Caki2 (cell line): ENCODE measurements at regions not wholly inside any gene's neighbourhood (a gene's known extent, or its start where the extent isn't known, plus 50 kb on each side); places are given as distances from the start of the nearest gene placed in this dataset.

Experiments used
- DNase-seq: peaks from one replicate; pipeline ENCODE4 v3.0.0-alpha.2; 2015; ENCODE audit warnings: low read depth
- in situ Hi-C: cut with HindIII; loops from 2 replicates; pipeline ENCODE4 v1.10.0; 2016; ENCODE audit warnings: low sequenced_read_pairs, low pct_unique_long_range_greater_than_20kb, mixed read lengths

GRCh38 chr13:97057176-97057575, 62.9 kb upstream of the OXGR1 start:
- in situ Hi-C loops: no loop called here

DNA sequence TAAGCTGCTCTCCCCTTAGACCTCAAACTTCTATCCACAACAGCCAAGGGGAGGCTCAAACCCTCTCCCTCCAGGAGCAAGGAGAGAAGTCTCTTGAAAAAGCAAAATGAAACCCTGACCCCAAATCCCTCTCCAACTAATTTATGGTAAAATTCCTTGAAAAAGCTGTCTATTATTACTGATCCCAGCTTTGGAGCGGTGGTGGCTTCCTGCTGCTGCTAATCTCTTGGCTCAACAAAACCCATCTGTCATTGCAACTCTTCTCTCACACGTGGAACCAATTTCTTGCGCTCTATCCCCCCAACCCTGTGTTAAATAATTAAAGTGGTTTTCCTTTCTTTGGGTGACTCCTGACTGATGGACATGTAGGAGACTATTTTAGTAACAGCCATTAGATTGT, 64.1 kb upstream of the OXGR1 start:
- DNase-seq: no peak
- in situ Hi-C loops: no loop called here

More at GRCh38 chr13:97057176-97057575, 62.9 kb upstream of the OXGR1 start:
- DNase-seq: no peak

GRCh38 chr13:97058926-97059325, 64.7 kb upstream of the OXGR1 start:
- in situ Hi-C loops: no loop called here

GRCh38 chr13:97067017-97067895, 73.0 kb upstream of the OXGR1 start:
- in situ Hi-C loops: no loop called here
- no peak for DNase-seq

More at GRCh38 chr13:97058926-97059325, 64.7 kb upstream of the OXGR1 start:
- DNase-seq: no peak

DNA sequence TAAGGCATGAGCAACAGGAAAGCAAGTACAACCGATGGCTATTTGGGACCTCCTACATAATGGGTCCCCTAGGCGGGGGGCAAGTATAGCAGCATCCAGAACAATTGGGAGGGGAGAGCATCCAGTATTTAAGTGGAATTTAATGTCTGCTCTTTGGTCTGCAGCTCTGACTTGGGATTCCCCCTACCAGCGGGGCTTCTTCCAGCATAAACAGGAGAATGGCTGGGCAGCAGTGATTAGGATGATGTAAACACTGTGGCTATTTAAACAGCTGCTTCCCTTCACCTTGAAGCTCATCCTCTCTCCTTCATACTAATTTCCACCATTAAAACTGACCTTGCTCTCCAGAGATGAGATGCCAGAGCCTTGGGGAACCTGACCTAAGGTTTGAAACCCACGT, 73.9 kb upstream of the OXGR1 start:
- DNase-seq: no peak
- in situ Hi-C loops: no loop called here

DNA sequence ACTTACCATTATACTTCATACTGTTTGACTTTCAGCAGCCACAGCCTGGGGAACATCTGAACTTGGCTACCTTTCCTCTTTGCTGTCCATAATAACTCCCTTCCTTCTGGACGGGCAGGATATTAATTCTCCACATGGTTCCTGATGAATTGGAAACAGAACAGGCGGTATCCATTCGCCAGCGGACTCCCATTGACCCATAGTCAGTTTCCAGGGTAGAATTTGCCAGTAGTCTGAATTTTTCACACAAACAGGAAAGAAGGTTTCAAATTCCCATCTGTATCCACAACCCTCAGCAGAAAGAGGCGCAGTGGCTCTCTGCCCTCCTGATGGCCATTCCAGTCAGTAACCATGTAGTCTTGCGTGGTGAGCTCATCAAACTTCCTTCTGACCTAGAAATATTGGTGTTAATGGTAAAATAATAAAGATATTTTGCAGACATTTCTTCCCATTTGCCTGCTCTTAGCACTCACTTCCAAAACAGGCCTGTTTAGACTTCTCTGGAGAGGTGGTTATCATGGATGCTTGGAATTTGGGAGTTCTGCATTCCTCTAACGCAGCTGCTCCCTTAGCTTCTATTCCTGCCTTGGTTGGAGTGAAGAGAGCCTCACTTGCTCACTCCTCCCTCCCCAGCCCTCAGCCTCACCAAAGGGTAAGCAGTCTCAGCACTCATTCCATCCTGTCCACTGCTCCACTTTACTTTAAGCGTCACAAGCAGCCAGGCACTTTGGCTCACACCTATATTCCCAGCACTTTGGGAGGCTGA, 75.0 kb upstream of the OXGR1 start:
- no peak for DNase-seq
- in situ Hi-C loops: no loop called here

GRCh38 chr13:97072297-97072696, 78.0 kb upstream of the OXGR1 start:
- in situ Hi-C loops: no loop called here
- no peak for DNase-seq

DNA sequence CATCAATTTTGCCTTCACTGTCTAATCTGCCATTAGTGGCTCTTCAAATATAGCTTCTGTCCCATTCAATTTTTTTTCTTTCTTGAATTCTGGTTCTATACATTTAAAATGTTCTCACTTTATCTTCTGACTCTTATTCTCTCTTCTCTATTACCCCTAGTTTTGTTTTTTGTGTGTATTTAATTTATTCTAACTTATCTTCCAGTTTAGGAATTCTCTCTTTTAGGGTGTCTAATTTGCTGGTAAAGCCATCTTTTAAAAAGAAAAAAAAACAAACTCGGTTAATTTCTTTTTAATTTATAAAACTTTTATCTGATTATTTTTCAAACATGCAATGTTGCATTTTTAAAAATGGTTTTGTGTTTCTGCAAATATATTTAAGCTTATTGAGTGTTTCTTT, 80.3 kb upstream of the OXGR1 start:
- no peak for DNase-seq
- in situ Hi-C loops: no loop called here

DNA sequence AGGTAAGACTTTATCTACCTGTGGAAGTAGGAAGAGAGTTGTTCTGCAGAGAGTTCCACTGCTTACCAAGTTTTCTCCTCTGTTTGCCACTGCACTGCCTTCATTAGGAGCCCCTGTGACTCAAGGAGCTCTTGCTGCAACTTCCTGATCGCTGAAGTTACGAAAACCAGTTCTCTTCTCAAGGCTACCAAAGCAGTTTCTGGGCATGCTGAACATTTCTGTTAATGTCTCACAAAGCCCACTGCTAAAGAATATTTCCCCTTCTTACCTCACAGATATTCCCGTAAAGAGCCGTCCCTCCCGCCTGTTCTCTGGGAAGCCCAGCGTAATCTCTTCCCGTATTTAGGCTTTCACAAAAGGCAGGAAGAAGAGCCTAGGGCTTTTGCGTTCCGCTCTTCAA, 82.6 kb upstream of the OXGR1 start:
- DNase-seq: no peak
- in situ Hi-C loops: no loop called here

GRCh38 chr13:97077341-97077740, 83.1 kb upstream of the OXGR1 start:
- no peak for DNase-seq
- in situ Hi-C loops: no loop called here

DNA sequence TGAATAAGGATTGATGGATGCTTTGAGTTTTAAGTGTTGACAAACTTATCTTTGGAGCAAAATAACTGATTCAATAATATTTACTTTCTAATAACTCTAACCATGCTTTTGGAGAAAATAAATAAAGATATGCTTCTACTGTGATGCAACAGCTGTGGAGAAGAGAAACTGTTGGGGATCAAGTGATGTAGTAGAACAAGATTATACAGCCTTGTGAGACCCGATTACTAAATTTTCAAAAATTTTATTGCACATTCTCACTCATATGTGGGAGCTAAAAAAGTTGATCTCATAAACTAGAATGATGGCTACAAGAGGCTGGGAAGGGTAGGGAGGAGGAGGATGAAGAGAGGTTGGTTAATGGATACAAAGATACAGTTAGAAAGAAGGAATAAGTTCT, 85.5 kb upstream of the OXGR1 start:
- DNase-seq: no peak
- in situ Hi-C loops: no loop called here

DNA sequence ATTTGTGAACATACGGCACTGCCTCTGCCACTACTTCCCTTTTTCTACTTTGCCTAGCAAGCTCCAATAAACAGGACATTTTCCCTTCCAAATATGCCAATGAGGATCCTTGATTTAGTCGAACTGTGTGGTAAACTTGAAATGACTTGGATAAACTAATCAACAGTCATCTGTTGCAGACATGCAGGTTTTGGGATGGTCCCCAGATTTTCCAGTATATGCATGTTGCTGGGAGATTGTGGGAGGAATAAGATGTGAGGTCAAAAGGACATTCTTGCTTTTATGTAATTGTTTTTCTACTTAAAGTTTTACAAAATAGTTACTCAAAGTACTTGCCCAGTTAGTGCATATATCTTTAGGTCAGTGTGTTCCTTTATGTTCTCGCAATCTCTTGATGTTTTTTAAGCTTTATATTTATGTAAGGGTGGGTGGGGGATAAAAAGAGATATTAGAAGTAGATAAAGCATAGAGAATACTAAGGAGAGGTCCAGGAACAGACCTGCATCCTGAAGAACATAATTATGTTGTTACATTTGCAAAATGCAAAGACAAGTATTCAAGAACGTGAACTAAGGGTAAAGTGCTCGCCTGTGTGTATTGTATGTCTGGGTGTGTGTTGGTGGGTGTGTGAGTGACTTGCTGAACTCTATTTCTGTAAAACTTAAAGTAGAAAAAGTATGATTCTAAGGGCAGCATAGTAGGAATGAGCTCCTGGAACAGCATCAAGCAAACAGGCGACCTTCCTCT, 88.4 kb upstream of the OXGR1 start:
- no peak for DNase-seq
- in situ Hi-C loops: no loop called here

DNA sequence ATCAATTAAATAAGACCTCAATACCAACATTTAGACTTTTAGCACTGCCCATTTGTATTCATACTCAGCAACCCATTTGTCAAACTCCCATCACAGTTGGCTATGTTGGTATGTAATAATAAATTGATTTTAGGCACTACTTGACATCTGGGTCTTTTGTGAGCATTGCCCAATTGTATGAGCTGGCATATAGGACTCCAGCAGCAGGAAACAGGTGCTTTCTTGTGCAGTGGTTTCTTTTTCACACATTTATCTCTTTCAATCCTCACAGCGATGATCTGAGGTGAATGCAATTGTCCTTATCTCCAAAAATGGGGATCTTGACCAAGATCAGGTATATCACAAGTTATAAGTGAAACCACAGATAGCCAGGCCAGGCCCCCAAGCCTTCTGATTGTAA, 96.9 kb upstream of the OXGR1 start:
- no peak for DNase-seq
- in situ Hi-C loops: no loop called here

DNA sequence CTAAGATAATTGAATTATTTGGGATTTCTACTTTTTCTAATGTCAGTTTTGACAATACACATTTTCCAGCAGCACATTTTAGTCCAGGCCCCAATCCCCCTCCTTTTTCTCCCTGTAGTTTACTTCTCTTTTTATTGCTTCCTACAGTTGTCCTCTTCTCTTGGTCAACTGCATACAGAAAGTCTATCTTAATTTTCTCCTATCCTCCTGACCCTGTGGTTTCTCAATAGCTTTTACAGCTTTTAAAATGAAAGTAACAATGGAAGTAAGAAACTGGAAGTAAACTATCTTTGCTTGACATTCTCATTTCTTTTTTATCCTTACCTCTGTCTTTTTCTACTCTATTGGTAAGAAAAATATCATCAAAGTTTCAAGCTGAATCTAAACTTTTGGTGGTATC, 106.5 kb upstream of the OXGR1 start:
- no peak for DNase-seq
- in situ Hi-C loops: no loop called here

- in situ Hi-C loops: no loop called here
- DNase-seq: no peak
Observed at GRCh38 chr13:97101912-97102708, 107.8 kb upstream of the OXGR1 start.

DNA sequence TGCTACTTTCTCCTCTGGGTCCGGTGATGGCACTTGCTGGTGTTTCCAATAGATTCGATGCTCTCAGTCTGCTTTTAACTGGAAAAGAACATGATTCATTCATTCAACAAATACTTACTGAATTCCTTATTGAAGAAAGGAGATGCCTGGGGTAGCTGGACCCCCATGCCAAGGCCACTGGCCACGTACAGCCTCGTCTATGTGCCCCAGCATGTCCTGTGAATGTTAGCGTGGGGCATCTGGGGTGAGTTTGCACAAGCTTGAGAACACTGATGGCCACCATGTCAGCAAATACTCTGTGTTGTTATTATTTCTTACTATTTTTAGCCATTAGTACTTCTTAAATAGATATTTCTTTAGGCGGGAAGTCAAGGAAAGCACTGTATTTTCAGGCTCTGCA, 112.0 kb upstream of the OXGR1 start:
- in situ Hi-C loops: no loop called here
- no peak for DNase-seq

DNA sequence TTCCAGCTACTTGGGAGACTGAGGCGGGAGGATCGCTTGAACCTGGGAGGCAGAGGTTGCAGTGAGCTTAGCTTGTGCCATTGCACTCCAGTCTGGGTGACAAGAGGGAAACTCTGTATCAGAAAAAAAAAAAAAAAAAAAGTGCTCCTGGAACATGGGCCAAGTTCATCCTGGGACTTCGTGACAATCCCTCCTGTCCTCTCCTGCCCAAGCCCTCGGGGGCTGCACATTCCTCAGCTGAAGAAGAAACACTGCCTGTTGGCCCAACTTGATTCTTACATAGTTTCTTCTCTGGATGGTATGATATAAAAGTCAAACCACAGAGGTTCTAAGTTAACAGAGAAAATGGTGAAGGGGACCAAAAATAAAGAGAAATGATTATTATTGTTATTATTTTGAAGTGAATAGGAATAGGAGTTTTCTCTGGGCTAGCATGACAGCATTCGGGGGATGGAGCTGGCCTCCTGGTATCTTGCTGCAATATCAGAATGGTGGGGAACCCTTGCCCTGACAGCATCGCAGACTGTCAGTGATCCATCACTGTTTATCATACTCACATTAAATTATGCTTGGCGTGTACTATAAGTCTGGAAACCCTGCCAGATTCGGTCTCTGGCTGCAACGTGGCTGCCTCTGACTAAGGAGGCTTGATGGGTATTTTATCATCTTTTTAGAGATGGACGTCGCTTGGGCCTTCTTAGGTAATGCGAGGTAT, 113.7 kb upstream of the OXGR1 start:
- no peak for DNase-seq
- in situ Hi-C loops: no loop called here

- in situ Hi-C loops: no loop called here
- DNase-seq: no peak
Observed at GRCh38 chr13:97108530-97108900, 113.6 kb upstream of the MBNL2 start.
